ENCODE measurements at regions not wholly inside any gene's neighbourhood (a gene's known extent, or its start where the extent isn't known, plus 50 kb on each side); places are given as distances from the start of the nearest gene placed in this dataset.
A peak's percentile ranks its signal among the peaks of the same experiment; 100 is the strongest.

GRCh38 chr11:128026596-128026995 is 560.8 kb downstream of the ETS1 start:
- Histone ChIP-seq H2BK5ac (ENCODE audit: low read depth, low read length, poor library complexity, severe bottlenecking) (peak overlapping the region; percentile 94), H3K4me1 (ENCODE audit: control insufficient read depth, insufficient read depth, low read length) (peaks cover 9% of the 10 kb centered on the region), H2AK9ac (replicated peaks; ENCODE audit: low read depth, low read length, poor library complexity) (no peak overlapping the region), H3K18ac (ENCODE audit: low read depth, low read length) (peak overlapping the region; percentile 65; the same call in 1 of the 2 replicates), H4K8ac (ENCODE audit: low read depth in 2 of 2, low read length in 2 of 2) (peak overlapping the region; percentile 50 to 67; a peak in 3 of 4 replicates), H3K36me3 (ENCODE audit: control insufficient read depth, insufficient read depth, low read length) (no peaks in the 10 kb centered on the region), H2AK5ac (ENCODE audit: low read depth, low read length) (no peak overlapping the region), H3K23ac (ENCODE audit: low read depth, low read length) (peak overlapping the region; percentile 48; the same call in 1 of the 2 replicates), H3K79me1 (ENCODE audit: low read depth in 1 of 2, low read length in 2 of 2) (no peaks in the 10 kb centered on the region), H3K9me1 (ENCODE audit: insufficient read depth, low read length) (no peaks in the 10 kb centered on the region; the same call in 1 of the 2 replicates), H3K4me3 (ENCODE audit: insufficient read depth, low read depth, low read length) (no peak overlapping the region), H3K4me2 (ENCODE audit: low read depth, low read length) (no peak overlapping the region; the same call in 1 of the 2 replicates), H2BK120ac (ENCODE audit: low read depth, low read length) (peak overlapping the region; percentile 70), H2BK15ac (ENCODE audit: low read depth, low read length) (peak overlapping the region; percentile 83; the same call in 2 of the 3 replicates), H3K56ac (ENCODE audit: extremely low read depth, insufficient read depth, low read length) (peak overlapping the region; percentile 55; the same call in 1 of the 2 replicates), H3K9me3 (ENCODE audit: control insufficient read depth, insufficient read depth, low read length) (no peaks in the 10 kb centered on the region), H3K4ac (ENCODE audit: low read depth, low read length) (peak overlapping the region; percentile 46), H3K27me3 (ENCODE audit: control insufficient read depth, insufficient read depth, low read length) (no peaks in the 10 kb centered on the region), H4K5ac (ENCODE audit: low read depth, low read length) (peak overlapping the region; percentile 39; the same call in 1 of the 2 replicates), H3K27ac (ENCODE audit: insufficient read depth, low read length) (no peak overlapping the region), H2BK20ac (ENCODE audit: low read depth, low read length) (peak overlapping the region; percentile 80; the same call in 1 of the 2 replicates), H4K91ac (ENCODE audit: insufficient read depth, low read depth, low read length) (peak overlapping the region; percentile 72; the same call in 1 of the 2 replicates), H3K9ac (ENCODE audit: low read depth, low read length) (no peak overlapping the region), H2AFZ (replicated peaks; ENCODE audit: low read length, poor library complexity) (no peak overlapping the region), H3K14ac (replicated peaks; ENCODE audit: low read depth, low read length) (no peak overlapping the region), H4K20me1 (ENCODE audit: insufficient read depth, low read length) (no peaks in the 10 kb centered on the region)
- TF ChIP-seq USF2 (IDR thresholded peaks at IDR 0.05; ENCODE audit: low read depth, low read length) (peak; percentile 65), CTCF (conservative IDR thresholded peaks at IDR 0.05; ENCODE audit: low read depth, low read length) (no peak), FOS (IDR thresholded peaks at IDR 0.05; ENCODE audit: low read depth, low read length) (peak; percentile 99), RFX5 (IDR thresholded peaks at IDR 0.05; ENCODE audit: low read depth, low read length) (no peak), CHD1 (IDR thresholded peaks at IDR 0.05; ENCODE audit: low read depth, low read length) (no peak), SMC3 (IDR thresholded peaks at IDR 0.05; ENCODE audit: low read depth, low read length) (no peak), ELK1 (IDR thresholded peaks at IDR 0.05; ENCODE audit: borderline replicate concordance, low read depth, low read length) (no peak), BHLHE40 (IDR thresholded peaks at IDR 0.05; ENCODE audit: low read depth, low read length) (peak; percentile 90), MAFK (IDR thresholded peaks at IDR 0.05; ENCODE audit: low read depth, low read length) (peak; percentile 9; the same call in 1 of the 2 replicates), MAZ (IDR thresholded peaks at IDR 0.05; ENCODE audit: borderline replicate concordance, low read depth, low read length) (peak; percentile 24; the same call in 1 of the 2 replicates), RCOR1 (IDR thresholded peaks at IDR 0.05; ENCODE audit: insufficient replicate concordance, low read length) (peak; percentile 83), CEBPB (IDR thresholded peaks at IDR 0.05; ENCODE audit: low read depth, low read length) (peak; percentile 100), MXI1 (IDR thresholded peaks at IDR 0.05; ENCODE audit: borderline replicate concordance, low read depth, low read length) (peak; percentile 83)
- dilution Hi-C loops (cut with HindIII; ENCODE audit: low sequenced_read_pairs, unreplicated experiment) (no loop called here), in situ Hi-C loops (cut with MboI; ENCODE audit: low sequenced_read_pairs) (loop anchor here (25.0 kb wide), 4 partner anchors 386 to 1589 kb away; no protein-coding TSS in a partner anchor), intact Hi-C loops (cut with micrococcal nuclease) (no loop called here)
- BruUV-seq (replicated peaks): no TSS peak
- WGBS, 2 experiments (ENCODE audit: extremely low coverage in 2 of 2, insufficient read length in 1 of 2): no CpG with 5 or more reads among the region's 6 CpGs
- DNase-seq (peak; percentile 98), ATAC-seq (ENCODE audit: low read depth) (peak; percentile 88)
- ChIA-PET POLR2A (ENCODE audit: unreplicated experiment) (no interaction called here), CTCF (interaction anchor here (2.7 kb wide), 1 partner anchor 131 kb away, joined by 9 read pairs; no protein-coding TSS in a partner anchor)
